OCI-LY1 (cell line): ENCODE measurements at regions not wholly inside any gene's neighbourhood (a gene's known extent, or its start where the extent isn't known, plus 50 kb on each side); places are given as distances from the start of the nearest gene placed in this dataset.
"Not testable (repeated sequence)": the region's sequence is repeated elsewhere in the genome, so short reads cannot be mapped to it uniquely, and the experiment has no call there.

Source experiments
- H2AFZ ChIP-seq: fragments of 200-600 bp; sonication (generic), shearing (Covaris generic); 2 replicates; pipeline ENCODE4 v1.6.0; 2014; ENCODE audit warnings: antibody characterized with exemption, mild to moderate bottlenecking, low read length
- H3F3A ChIP-seq: fragments of 200-600 bp; sonication (generic), shearing (Covaris generic); 2 replicates; pipeline ENCODE4 v1.6.0; 2014; ENCODE audit warnings: mild to moderate bottlenecking, antibody characterized with exemption, low read length, moderate library complexity; ENCODE audit not compliant: insufficient read depth
- H3K27ac ChIP-seq: fragments of 200-600 bp; sonication (generic); 2 replicates; pipeline ENCODE4 v1.5.1; 2014; ENCODE audit warnings: low read length, mixed run types, mild to moderate bottlenecking, low read depth; ENCODE audit not compliant: poor library complexity, severe bottlenecking
- H3K27me3 ChIP-seq: fragments of 200-600 bp; sonication (generic); 2 replicates; pipeline ENCODE4 v1.6.0; 2014; ENCODE audit warnings: antibody characterized with exemption, mild to moderate bottlenecking, low read length, moderate library complexity; ENCODE audit not compliant: insufficient read depth
- H3K36me3 ChIP-seq: fragments of 200-600 bp; sonication (generic); 2 replicates; pipeline ENCODE4 v1.6.1; 2014; ENCODE audit warnings: mild to moderate bottlenecking, antibody characterized with exemption, low read length, moderate library complexity, mixed read lengths; ENCODE audit not compliant: insufficient read depth
- H3K4me1 ChIP-seq: fragments of 200-600 bp; sonication (generic); 2 replicates; pipeline ENCODE4 v1.5.1; 2014; ENCODE audit warnings: mild to moderate bottlenecking, low read length, moderate library complexity; ENCODE audit not compliant: insufficient read depth, severe bottlenecking
- H3K4me2 ChIP-seq: fragments of 200-600 bp; sonication (generic), shearing (Covaris generic); 2 replicates; pipeline ENCODE4 v1.6.1; 2014; ENCODE audit warnings: low read length
- H3K4me3 ChIP-seq: fragments of 200-600 bp; sonication (generic); 2 replicates; pipeline ENCODE4 v1.5.1; 2014; ENCODE audit warnings: low read length, low read depth, mild to moderate bottlenecking, mixed read lengths; ENCODE audit not compliant: poor library complexity, severe bottlenecking
- H3K79me2 ChIP-seq: fragments of 200-600 bp; shearing (Covaris generic); 2 replicates; pipeline ENCODE4 v1.6.1; 2016; ENCODE audit warnings: mixed run types, low read length, mixed read lengths; ENCODE audit not compliant: insufficient read depth
- H3K9ac ChIP-seq: fragments of 200-600 bp; sonication (generic), shearing (Covaris generic); 2 replicates; pipeline ENCODE4 v1.6.1; 2014; ENCODE audit warnings: mild to moderate bottlenecking, low read length, mixed read lengths
- H3K9me2 ChIP-seq: fragments of 200-600 bp; sonication (generic), shearing (Covaris generic); 2 replicates; pipeline ENCODE4 v1.6.1; 2014; ENCODE audit warnings: low read depth, mild to moderate bottlenecking, low read length, mixed read lengths
- H3K9me3 ChIP-seq: fragments of 200-600 bp; shearing (Covaris generic); 2 replicates; pipeline ENCODE4 v1.6.1; 2014; ENCODE audit warnings: low read length, mixed read lengths
- H4K20me1 ChIP-seq: fragments of 200-600 bp; sonication (generic), shearing (Covaris generic); 2 replicates; pipeline ENCODE4 v1.6.0; 2016; ENCODE audit warnings: mild to moderate bottlenecking, low read length; ENCODE audit not compliant: insufficient read depth
- EZH2 ChIP-seq: fragments of 200-600 bp; sonication (generic), shearing (Covaris generic); IDR thresholded peaks from 2 replicates; pipeline ENCODE4 v1.8.0; 2017; ENCODE audit warnings: borderline replicate concordance, mixed run types, mild to moderate bottlenecking, antibody characterized with exemption, low read length, moderate library complexity, mixed read lengths
- TF ChIP-seq, protein P1 (sequence below): fragments of 200-600 bp; sonication (generic), shearing (Covaris generic); IDR thresholded peaks from 2 replicates; pipeline ENCODE4 v1.5.1; 2017; ENCODE audit warnings: mild to moderate bottlenecking, antibody characterized with exemption, low read length, moderate library complexity, mixed read lengths

DNA sequence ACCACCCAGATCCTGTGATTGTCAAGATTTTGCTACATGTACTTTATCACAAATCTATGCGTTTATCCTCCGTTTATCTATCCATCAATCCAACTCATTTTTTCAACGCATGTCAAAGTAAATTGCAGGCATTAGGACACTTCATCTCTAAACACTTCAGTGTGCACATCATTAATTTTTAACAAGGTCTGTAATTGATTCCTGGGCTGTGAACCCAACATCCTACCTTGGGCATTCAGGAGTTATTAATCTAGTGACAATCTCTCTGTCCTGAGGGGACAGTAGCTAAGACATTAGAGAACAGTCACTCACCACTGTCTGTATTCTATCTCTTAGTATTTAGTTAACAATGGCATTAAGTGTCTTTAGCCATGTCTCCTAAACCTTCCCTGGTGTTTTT is 264.7 kb downstream of the SOX9 start:
- no peaks in the 10 kb centered on the region for H3K36me3 ChIP-seq
- no peaks in the 10 kb centered on the region for H3F3A ChIP-seq
- no peak overlapping the region for H3K4me2 ChIP-seq
- H3K27me3 ChIP-seq, result no peaks in the 10 kb centered on the region
- no peaks in the 10 kb centered on the region for H3K9me2 ChIP-seq
- no peaks in the 10 kb centered on the region for H3K79me2 ChIP-seq
- H2AFZ ChIP-seq, result no peak overlapping the region
- H3K27ac ChIP-seq, result no peak overlapping the region
- no peaks in the 10 kb centered on the region for H4K20me1 ChIP-seq
- TF ChIP-seq, protein P1, sequence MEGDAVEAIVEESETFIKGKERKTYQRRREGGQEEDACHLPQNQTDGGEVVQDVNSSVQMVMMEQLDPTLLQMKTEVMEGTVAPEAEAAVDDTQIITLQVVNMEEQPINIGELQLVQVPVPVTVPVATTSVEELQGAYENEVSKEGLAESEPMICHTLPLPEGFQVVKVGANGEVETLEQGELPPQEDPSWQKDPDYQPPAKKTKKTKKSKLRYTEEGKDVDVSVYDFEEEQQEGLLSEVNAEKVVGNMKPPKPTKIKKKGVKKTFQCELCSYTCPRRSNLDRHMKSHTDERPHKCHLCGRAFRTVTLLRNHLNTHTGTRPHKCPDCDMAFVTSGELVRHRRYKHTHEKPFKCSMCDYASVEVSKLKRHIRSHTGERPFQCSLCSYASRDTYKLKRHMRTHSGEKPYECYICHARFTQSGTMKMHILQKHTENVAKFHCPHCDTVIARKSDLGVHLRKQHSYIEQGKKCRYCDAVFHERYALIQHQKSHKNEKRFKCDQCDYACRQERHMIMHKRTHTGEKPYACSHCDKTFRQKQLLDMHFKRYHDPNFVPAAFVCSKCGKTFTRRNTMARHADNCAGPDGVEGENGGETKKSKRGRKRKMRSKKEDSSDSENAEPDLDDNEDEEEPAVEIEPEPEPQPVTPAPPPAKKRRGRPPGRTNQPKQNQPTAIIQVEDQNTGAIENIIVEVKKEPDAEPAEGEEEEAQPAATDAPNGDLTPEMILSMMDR, result no peak
- no peak for TF ChIP-seq EZH2
- H3K9ac ChIP-seq, result no peak overlapping the region
- H3K4me1 ChIP-seq, result no peaks in the 10 kb centered on the region
- no peak overlapping the region for H3K4me3 ChIP-seq
- H3K9me3 ChIP-seq, result no peaks in the 10 kb centered on the region

DNA sequence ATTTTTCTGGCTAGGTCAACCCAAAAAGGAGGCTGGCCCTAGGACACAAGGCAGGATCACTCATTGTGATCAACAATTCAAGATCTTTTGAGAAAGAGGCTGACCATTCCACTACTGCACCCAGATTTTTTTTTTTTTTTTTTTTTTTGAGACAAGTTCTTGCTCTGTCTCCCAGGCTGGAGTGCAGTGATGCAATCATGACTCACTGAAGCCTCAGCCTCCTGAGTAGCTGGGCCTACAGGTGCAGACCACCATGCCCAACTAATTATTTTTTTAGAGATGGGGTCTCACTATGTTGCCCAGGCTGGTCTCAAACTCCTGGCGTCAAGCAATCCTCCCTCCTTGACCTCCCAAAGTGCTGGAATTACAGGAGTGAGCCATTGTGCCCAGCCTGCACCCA is 265.4 kb downstream of the SOX9 start:
- H4K20me1 ChIP-seq, H3K27me3 ChIP-seq, H3K9me2 ChIP-seq, H3F3A ChIP-seq, H2AFZ ChIP-seq, H3K9me3 ChIP-seq, H3K4me2 ChIP-seq, H3K36me3 ChIP-seq, H3K9ac ChIP-seq, H3K79me2 ChIP-seq, H3K4me3 ChIP-seq, H3K4me1 ChIP-seq, H3K27ac ChIP-seq: not testable (repeated sequence)

DNA sequence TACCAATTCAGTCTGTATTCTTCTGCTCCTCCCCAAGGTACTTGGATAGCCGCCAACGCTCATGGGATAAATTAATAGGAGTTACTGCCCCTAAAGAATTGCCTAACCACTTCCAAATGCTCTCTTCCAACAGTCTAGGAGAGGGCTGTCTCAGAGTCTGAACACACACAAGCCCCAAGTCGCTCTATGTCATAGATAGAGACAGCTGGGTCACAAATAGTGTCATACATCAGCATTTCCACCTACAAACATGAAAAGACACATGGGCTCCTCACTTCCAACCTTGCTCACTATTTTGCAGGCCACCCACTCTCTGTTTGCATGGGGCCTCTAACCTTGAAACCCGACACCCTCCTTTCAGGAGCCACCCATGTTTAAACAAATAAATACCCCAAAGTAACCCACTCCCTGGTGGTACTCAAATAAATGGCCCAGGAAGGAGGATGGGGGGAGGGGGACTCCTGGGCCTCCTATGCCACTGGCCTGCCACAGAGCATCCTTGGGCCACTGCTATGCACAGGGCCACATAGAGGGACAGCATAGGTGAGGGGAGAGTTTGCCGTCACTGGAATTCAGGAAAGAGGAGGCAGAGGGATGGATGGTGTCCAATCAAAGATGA is 265.9 kb downstream of the SOX9 start:
- Histone ChIP-seq H3K4me2 (no peak overlapping the region), H3K4me1 (no peaks in the 10 kb centered on the region), H3K27ac (no peak overlapping the region)

DNA sequence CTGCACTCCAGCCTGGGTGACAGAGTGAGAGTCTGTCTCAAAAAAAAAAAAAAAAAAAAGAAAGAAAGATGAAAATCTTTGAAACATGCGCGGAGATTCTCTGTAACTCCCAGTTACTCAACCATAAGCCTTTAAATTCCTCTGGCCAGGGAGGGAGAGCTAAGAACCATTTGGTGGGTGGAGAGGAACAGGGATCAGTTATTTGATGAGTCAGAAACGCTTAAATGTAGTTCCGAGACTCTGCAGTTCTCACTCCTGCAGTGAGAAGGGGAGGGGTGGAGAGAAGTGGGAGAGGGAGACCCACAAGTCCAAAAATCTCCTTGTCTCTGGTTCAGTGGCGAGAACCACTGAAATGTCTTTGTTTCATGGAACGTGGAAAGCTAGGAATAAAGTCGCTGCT is 266.7 kb downstream of the SOX9 start:
- Histone ChIP-seq H2AFZ (no peak overlapping the region), H3K9me2 (no peaks in the 10 kb centered on the region), H3K27ac (no peak overlapping the region), H4K20me1 (no peaks in the 10 kb centered on the region), H3K36me3 (no peaks in the 10 kb centered on the region), H3F3A (no peaks in the 10 kb centered on the region), H3K9ac (no peak overlapping the region), H3K4me1 (no peaks in the 10 kb centered on the region), H3K9me3 (no peaks in the 10 kb centered on the region), H3K4me3 (no peak overlapping the region), H3K27me3 (no peaks in the 10 kb centered on the region), H3K79me2 (no peaks in the 10 kb centered on the region), H3K4me2 (no peak overlapping the region)
- no peak for TF ChIP-seq EZH2
- TF ChIP-seq, protein P1, result no peak

More for the DNA sequence above, 265.9 kb downstream of the SOX9 start:
- no peaks in the 10 kb centered on the region for H3K9me2 ChIP-seq
- no peaks in the 10 kb centered on the region for H3F3A ChIP-seq
- no peaks in the 10 kb centered on the region for H3K27me3 ChIP-seq
- H3K9ac ChIP-seq, result no peak overlapping the region
- H3K36me3 ChIP-seq, result no peaks in the 10 kb centered on the region
- no peaks in the 10 kb centered on the region for H3K79me2 ChIP-seq
- H3K4me3 ChIP-seq, result no peak overlapping the region
- H4K20me1 ChIP-seq, result no peaks in the 10 kb centered on the region
- no peak overlapping the region for H2AFZ ChIP-seq
- no peaks in the 10 kb centered on the region for H3K9me3 ChIP-seq
- TF ChIP-seq, protein P1, result no peak
- no peak for TF ChIP-seq EZH2
